Suppressor macrophage treated with lipopolysaccharide for 1 hour (primary cell): ENCODE measurements at regions not wholly inside any gene's neighbourhood (a gene's known extent, or its start where the extent isn't known, plus 50 kb on each side); places are given as distances from the start of the nearest gene placed in this dataset.

ENCODE experiments used
- DNase-seq, 3 donors: peaks; one replicate each; pipeline ENCODE4 v3.0.0-alpha.2; 2020 to 2022

DNA sequence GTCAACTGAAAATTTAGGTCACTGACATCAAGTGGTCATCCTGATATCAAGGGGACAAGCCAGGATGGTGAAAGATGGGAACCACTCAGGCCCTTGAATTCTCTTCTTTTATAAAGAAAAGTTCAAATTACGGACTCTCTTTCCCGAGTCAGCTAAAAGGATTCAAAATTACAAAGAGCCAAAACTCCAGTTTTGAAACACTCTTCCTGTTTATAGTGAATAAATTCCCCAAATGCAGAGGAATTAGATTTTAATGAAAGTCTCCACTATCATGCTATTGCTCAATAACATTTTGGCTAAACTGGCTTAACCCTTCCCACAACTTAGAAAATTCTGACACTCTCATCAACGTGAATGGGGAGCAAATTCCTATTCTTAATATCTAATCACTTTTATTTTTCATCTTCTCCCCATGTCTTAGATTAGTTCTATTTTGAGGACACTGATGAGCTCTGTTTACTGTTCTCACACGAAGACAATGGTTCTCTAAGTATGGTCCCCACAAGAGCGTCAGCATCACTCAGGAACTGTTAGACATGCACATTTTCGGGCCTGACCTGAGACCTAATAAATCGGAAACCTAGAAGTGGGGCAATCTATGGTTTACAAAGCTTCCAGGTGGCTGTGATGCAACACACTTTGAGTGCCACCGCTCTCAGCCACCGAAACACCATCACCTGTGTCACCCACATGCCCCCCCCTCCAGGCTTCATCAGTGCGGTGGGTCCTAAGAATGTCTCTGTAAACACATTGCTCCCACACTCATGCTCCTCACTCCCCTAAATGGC lies 64.4 kb upstream of the TIAM1 start:
- peak; percentile 50 to 81 (median 72) for DNase-seq

DNA sequence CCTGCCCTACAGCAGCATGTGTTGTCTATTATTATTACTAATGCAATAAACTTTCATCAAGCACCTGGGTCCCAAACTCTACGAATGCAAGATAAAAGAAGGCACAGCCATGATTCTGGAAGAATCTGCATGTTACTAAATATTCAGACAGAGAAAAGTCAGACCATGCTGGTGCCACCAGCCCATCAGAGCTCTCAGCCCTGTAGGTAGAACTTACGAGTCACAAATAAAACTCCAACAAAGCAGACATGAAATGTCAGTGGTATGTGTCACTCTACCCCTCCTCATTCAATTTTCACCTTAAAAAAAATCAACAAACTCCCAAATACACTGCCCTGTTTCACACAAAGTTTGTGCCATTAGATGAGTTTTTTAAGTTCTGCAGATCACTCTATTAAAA lies 62.4 kb upstream of the TIAM1 start:
- DNase-seq = no peak

DNA sequence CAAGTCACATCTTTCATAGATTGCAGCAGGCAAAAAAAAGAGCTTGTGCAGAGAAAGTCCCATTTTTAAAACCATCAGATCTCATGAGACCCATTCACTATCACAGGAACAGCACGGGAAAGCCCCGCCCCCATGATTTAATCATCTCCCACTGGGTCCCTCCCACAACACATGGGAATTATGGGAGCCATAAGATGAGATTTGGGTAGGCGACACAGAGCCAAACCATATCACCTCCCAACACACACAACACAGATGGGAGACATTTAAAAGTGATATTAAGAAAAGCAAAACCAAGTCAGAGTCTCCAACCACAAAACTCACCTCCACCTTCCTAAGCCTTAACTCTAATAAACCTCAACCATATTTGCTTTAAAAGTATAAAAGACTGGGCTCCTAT lies 61.5 kb upstream of the TIAM1 start:
- peak; percentile 25 to 55 (median 32) for DNase-seq

DNA sequence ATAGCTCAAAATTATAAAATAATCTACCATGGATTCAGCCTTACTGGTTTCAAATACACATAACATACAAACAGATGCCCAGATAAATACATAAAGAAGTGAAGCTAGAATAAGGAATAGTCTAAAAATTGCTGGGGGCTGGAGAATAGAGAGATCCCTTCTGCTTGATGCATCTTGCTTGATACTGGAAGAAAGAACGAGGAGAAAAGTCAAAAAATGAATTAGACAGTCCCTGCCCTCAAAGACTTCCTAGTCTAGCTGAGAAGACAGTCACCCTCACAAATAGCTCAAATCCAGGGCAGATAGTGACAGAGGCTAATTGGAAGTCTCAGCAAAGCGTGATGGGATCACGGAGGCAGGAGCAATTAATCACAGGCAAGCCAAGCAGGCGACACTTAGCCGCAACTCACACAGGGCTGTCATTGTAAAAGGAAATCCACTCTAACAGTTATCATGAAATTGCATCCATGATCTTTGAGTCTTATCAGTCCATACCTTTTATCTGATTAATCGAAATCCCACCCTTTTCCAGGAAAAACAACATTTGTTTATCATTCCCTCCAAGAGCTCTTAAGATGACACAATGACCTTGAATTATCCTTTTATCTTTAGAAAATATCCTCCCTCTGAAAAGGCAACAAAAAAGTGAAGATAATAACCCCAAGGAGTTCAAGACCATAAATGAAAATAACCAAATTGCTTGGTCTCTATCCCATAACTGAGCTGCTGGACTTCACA lies 59.7 kb upstream of the TIAM1 start:
- DNase-seq = no peak

DNA sequence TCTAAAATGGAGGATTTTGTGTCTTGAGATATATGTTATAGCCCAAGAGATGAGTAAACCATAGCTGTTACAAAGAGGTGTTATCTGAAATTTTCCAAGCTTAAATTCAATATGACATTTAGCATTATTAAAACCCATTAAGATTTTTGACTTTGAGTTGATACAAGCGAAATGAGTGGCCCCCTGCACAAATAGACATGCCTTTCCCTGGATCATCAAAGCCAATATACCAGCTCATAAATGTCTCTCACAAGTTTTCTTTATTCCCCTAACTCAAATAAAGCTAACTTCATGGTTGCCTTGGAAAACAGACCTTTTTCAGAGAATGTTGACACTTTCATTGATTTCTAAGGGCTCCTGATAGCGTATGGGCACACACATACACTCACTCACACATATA lies 55.5 kb upstream of the TIAM1 start:
- DNase-seq = no peak

DNA sequence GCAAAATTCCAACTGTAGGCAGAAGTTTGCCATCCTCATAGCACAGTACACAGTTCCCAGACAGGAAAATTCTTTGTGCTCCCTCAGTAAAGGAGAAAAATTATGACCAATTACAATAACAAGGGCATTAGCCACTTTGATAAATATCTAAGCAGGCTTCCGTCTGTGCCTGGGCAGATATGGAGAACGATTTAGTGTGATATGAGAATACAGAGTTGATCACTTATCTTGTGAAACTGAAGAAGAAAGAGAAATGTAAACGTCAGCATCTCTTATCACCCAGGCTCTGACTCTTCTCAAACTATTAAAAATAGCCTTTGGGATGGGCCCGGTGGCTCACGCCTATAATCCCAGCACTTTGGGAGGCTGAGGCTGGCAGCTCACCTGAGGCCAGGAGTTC lies 54.5 kb upstream of the TIAM1 start:
- no peak for DNase-seq

DNA sequence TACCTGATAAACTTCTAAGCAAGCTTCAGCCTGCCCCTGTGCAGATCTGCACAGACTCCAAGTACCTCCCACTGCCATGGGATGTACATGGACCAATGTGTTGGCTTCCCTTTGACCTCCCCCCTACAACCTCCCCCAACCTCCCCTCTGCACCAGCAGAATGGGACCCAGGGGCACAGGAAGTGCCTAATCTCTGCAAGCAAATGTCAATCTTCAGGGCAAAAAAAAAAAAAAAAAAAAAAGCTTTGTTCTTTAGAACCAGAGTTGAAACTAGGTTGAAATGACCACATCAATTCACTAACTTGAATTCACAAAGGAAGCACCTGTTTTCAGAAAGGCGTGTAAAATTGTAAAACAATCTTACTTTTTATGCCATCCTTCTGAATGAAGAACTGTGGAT lies 53.9 kb upstream of the TIAM1 start:
- no peak for DNase-seq

DNA sequence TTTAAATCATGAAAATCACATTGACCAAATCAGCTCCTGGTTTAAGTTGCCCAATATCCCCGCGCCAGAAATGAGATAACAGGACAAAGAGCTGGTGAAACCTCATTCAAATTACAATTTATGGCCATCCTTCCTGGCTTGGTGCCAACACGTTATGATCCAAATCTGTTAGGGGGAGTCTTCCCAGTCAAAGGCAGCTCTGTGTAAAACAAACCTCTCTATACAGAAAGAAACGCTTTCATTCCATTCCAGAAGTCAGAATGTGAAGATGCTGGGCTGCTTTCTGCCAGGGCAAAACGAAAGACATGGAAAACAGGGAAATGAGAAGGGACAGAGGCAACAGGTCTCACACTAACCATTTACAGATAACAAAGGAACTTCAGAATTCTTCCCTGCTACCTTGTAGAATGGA lies 53.5 kb upstream of the TIAM1 start:
- no peak for DNase-seq

DNA sequence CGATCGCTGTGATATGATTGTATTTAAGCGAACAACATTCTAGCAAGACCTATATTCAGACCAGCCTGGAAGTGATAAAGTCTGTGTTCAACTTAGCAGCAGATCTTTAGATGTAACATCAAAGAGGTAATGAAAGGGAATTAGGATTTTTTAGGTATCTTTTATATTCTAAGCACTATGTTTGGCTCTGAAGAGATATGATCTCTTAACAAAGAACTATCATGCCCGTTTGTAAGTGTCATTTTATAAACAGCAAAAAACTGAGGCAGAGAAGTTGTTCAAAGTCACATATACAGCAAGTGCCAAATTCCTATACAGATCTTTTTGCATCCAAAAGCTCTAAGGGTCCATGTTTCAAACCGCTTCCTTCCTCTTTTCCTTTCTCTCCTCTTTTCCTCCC lies 53.0 kb upstream of the TIAM1 start:
- DNase-seq = no peak

DNA sequence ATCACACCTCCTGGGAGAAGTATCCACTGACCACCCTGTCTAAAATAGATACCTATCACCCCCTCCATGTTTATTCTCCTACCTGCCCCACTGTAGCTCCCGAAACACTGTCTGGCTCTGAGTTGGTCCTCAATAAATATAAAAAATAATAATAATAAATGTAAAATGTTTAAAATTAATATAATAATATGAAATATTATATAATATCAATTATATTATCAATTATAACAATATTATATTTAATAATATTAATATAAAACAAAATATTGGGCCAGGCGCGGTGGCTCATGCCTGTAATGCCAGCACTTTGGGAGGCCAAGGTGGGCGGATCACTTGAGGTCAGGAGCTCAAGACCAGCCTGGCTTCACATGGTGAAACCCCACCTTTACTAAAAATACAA lies 52.3 kb upstream of the TIAM1 start:
- no peak for DNase-seq

DNA sequence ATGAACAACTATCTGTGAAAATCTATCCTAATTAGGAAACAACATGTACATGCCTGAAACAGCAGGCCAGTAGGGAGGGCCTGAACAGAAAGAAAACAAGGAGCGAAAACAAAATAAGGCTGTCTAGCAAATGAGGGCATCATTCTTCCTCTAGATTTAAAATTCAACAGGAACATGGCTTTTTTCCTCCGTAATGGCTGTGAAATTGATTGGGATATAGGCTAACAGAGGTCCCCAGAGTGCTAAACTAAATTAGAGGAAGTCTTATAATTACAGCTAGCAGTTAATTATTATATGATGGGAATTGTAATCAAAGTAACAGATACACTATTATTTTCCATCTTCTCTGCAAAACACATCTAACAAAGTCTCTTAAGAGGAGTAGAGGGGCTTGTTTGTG lies 51.7 kb upstream of the TIAM1 start:
- DNase-seq = no peak

DNA sequence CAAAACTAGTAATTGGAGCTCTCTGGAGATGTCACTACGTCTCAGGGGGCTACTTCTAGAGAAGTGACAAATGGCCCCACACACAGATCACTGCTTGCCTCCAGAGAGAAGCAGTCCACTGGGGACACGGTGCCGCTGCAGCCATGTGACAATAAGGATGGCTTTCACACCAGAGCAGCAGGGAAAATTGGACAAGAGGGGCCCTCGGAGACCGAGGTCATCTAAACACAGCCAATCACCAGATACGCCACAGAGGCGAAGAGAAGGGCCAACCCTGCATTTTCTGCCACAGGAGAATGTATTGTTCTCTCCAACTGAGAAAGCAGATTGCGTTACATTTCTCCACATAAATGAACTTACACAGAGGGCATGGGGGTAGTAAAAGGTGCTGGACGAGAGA lies 51.2 kb upstream of the TIAM1 start:
- DNase-seq = no peak

DNA sequence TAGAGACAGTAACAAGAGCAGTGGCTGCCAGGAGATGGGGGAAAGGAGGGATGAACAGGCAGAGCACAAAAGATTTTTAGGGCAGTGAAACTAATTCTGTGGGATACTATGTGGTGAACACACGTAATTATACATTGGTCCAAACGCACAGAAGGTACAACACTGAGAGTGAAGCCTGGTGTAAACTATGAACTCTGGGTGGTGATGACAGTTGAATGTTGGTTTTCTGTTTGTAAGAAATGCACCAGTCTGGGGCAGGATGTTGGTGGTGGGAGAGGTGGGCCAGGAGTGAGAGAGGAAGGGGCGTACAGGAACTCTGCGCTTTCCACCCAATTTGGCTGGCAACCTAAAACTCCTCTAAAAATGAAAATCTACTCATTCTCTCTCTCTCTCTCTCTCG lies 50.2 kb upstream of the TIAM1 start:
- DNase-seq = no peak
